ENCODE measurements at regions not wholly inside any gene's neighbourhood (a gene's known extent, or its start where the extent isn't known, plus 50 kb on each side); places are given as distances from the start of the nearest gene placed in this dataset.

DNA sequence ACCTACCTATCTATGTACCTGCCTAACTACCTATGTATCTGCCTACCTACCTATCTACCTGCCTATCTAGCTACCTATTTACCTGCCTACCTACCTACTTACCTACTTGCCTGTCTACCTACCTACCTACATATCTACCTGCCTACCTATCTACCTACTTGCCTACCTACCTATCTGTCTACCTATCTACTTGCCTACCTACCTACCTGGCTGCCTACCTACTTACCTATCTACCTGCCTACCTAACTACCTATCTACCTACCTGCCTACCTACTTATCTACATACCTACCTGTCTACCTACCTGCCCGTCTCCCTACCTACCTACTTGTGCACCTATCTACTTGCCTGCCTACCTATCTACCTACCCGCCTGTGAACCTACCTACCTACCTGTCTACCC lies 68.7 kb upstream of the NPTX2 start:
- TF ChIP-seq YY1 (IDR thresholded peaks at IDR 0.05; ENCODE audit: insufficient read depth, insufficient read length) (no peak), ZNF274 (IDR thresholded peaks at IDR 0.05; ENCODE audit: low read depth, low read length) (no peak)
